ENCODE measurements at regions not wholly inside any gene's neighbourhood (a gene's known extent, or its start where the extent isn't known, plus 50 kb on each side); places are given as distances from the start of the nearest gene placed in this dataset.

- no peak for TF ChIP-seq POLR2A (IDR thresholded peaks at IDR 0.05)
- TF ChIP-seq CTCF (IDR thresholded peaks at IDR 0.05): no peak
Measured at GRCh38 chr5:66415208-66415607, 181.0 kb upstream of the MAST4 start.
